GM21447 (cell line): ENCODE measurements at regions not wholly inside any gene's neighbourhood (a gene's known extent, or its start where the extent isn't known, plus 50 kb on each side); places are given as distances from the start of the nearest gene placed in this dataset.
"Not testable (repeated sequence)": the region's sequence is repeated elsewhere in the genome, so short reads cannot be mapped to it uniquely, and the experiment has no call there.

Experiments used
- ATAC-seq: cut with Tn5 transposase; IDR thresholded peaks from one replicate; pipeline ENCODE4 v1.9.1; 2021; ENCODE audit not compliant: unreplicated experiment

GRCh38 chr2:217601601-217602000 is 401.2 kb downstream of the TNS1 start:
- ATAC-seq: no peak

- ATAC-seq: no peak
Measured at GRCh38 chr2:217599906-217600305, 402.9 kb downstream of the TNS1 start.

GRCh38 chr2:217597681-217598080 is 405.1 kb downstream of the TNS1 start:
- no peak for ATAC-seq

GRCh38 chr2:217597145-217597544 is 405.6 kb downstream of the TNS1 start:
- ATAC-seq: no peak

- ATAC-seq: peak; percentile 89
Measured at GRCh38 chr2:217593732-217594131, 409.1 kb downstream of the TNS1 start.

- ATAC-seq: no peak
Measured at GRCh38 chr2:217588266-217588665, 414.5 kb downstream of the TNS1 start.

GRCh38 chr2:217585362-217585761 is 417.4 kb downstream of the TNS1 start:
- ATAC-seq: no peak

- not testable (repeated sequence) for ATAC-seq
Measured at GRCh38 chr2:217580407-217580806, 422.4 kb downstream of the TNS1 start.

- no peak for ATAC-seq
Measured at GRCh38 chr2:217573571-217573970, 429.2 kb downstream of the TNS1 start.

- ATAC-seq: no peak
Measured at GRCh38 chr2:217570394-217570793, 432.4 kb downstream of the TNS1 start.

GRCh38 chr2:217568289-217568971 is 434.4 kb downstream of the TNS1 start:
- no peak for ATAC-seq

- no peak for ATAC-seq
Measured at GRCh38 chr2:217563565-217563964, 439.2 kb downstream of the TNS1 start.

- no peak for ATAC-seq
Measured at GRCh38 chr2:217562871-217563480, 439.8 kb downstream of the TNS1 start.

- no peak for ATAC-seq
Measured at GRCh38 chr2:217559084-217559483, 443.7 kb downstream of the TNS1 start.

- no peak for ATAC-seq
Measured at GRCh38 chr2:217555081-217555876, 447.5 kb downstream of the TNS1 start.

GRCh38 chr2:217553679-217554078 is 449.1 kb downstream of the TNS1 start:
- ATAC-seq: no peak

- ATAC-seq: no peak
Measured at GRCh38 chr2:217553202-217553601, 449.6 kb downstream of the TNS1 start.

- ATAC-seq: no peak
Measured at GRCh38 chr2:217552081-217552480, 450.7 kb downstream of the TNS1 start.

GRCh38 chr2:217551252-217551899 is 451.4 kb downstream of the TNS1 start:
- no peak for ATAC-seq

GRCh38 chr2:217539126-217539525 is 463.7 kb downstream of the TNS1 start:
- ATAC-seq: no peak

- ATAC-seq: no peak
Measured at GRCh38 chr2:217538719-217539118, 464.1 kb downstream of the TNS1 start.
